ENCODE measurements at regions not wholly inside any gene's neighbourhood (a gene's known extent, or its start where the extent isn't known, plus 50 kb on each side); places are given as distances from the start of the nearest gene placed in this dataset.
A peak's percentile ranks its signal among the peaks of the same experiment; 100 is the strongest.

DNA sequence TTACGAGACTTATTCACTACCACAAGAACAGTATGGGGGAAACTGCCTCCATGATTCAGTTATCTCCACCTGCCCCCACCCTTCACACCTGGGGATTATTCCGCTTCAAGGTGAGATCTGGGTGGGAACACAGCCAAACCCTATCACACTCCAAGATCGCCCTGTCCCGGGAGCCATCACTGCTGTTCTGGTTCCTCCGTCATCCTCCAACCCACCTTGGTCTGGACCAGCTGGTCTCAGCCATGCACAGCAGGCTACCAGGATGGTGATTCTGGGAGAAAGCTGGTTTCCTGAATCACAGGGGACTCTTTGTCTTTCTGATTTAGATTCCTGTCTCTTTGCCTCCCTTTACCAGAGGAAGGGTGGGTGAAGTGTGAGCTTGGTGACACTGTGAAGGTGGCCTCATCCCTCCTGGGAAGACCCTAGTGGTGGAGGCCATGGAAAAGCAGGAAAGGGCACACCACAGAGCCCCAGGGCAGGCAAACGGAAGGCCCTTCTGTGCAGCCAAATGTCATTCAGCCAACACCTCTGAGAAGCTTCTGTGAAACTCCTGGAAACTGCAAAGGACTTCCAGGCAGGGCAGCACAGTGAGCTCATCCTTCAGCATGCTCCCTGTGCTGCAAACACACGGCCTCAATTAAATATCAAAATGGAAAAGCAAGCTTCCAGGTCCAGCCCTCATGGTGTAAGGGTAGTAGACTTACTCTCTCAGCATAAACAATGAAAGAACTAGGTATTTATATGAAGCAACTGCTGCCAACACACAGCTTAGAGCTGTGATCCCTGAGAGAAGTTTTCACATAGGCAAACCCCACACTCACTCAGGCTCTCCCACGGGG is 169.8 kb downstream of the ANKRD60 start:
- Histone ChIP-seq H3K4me1 (replicated peaks in 1 of 4; ENCODE audit: control insufficient read depth in 3 of 4, insufficient read depth in 4 of 4, low read length in 3 of 4) (peaks cover 0 to 7% (median 2%) of the 10 kb centered on the region in 4 experiments; a peak in 3 of 7 replicates), H2AFZ (ENCODE audit: low read length) (no peak overlapping the region), H3K27me3 (replicated peaks in 1 of 4; ENCODE audit: control insufficient read depth in 3 of 4, extremely low read depth in 1 of 4, insufficient read depth in 3 of 4, low read length in 3 of 4) (no peaks in the 10 kb centered on the region), H4K5ac (ENCODE audit: insufficient read length, low read depth, low read length) (no peak overlapping the region), H2AK5ac (ENCODE audit: low read depth, low read length) (0 out of 2 replicates have a peak overlapping the region, but pooled peaks have one; percentile 24), H4K8ac (ENCODE audit: extremely low read depth, insufficient read depth, low read length) (no peak overlapping the region), H3K23ac (ENCODE audit: insufficient read length) (no peak overlapping the region), H3K23me2 (ENCODE audit: low read depth, low read length) (no peaks in the 10 kb centered on the region), H3K9me3 (ENCODE audit: insufficient read depth in 2 of 2, low read depth in 1 of 2, low read length in 1 of 2) (peaks cover 0 to 4% of the 10 kb centered on the region in 2 experiments; a peak in 2 of 4 replicates), H2BK5ac (ENCODE audit: low read depth, low read length) (no peak overlapping the region; the same call in 1 of the 2 replicates), H3K9ac (replicated peaks in 1 of 4; ENCODE audit: extremely low read depth in 1 of 4, low read depth in 3 of 4, low read length in 3 of 4) (no peak overlapping the region), H3K56ac (replicated peaks; ENCODE audit: insufficient read length, low read depth, low read length) (no peak overlapping the region), H2BK20ac (ENCODE audit: low read length) (no peak overlapping the region), H3K18ac (ENCODE audit: extremely low read depth, low read length) (no peak overlapping the region), H4K20me1 (replicated peaks in 1 of 2; ENCODE audit: control insufficient read depth in 1 of 2, insufficient read depth in 2 of 2, low read length in 2 of 2) (no peaks in the 10 kb centered on the region), H3K79me1 (ENCODE audit: low read depth, low read length) (no peaks in the 10 kb centered on the region; the same call in 1 of the 2 replicates), H3K36me3 (ENCODE audit: control insufficient read depth in 2 of 4, insufficient read depth in 4 of 4, low read length in 3 of 4) (no peaks in the 10 kb centered on the region), H2BK120ac (replicated peaks; ENCODE audit: low read depth, low read length) (no peak overlapping the region), H2BK12ac (ENCODE audit: low read depth, low read length) (no peak overlapping the region), H3K14ac (ENCODE audit: insufficient read length) (no peak overlapping the region), H3K27ac (ENCODE audit: low read depth, low read length) (no peak overlapping the region), H3K79me2 (ENCODE audit: control insufficient read depth in 1 of 2, insufficient read depth in 2 of 2, low read length in 2 of 2) (no peaks in the 10 kb centered on the region), H3K4me2 (ENCODE audit: insufficient read depth in 1 of 2, low read depth in 2 of 2, low read length in 2 of 2) (no peak overlapping the region), H3K4me3 (ENCODE audit: extremely low read depth in 1 of 4, insufficient read depth in 2 of 4, low read depth in 3 of 4, low read length in 4 of 4) (no peak overlapping the region), H4K91ac (replicated peaks; ENCODE audit: insufficient read length, low read length) (no peak overlapping the region), H3K4ac (replicated peaks; ENCODE audit: insufficient read length, low read depth, low read length) (no peak overlapping the region), H2BK15ac (ENCODE audit: low read length) (0 out of 2 replicates have a peak overlapping the region, but pooled peaks have one; percentile 61)
- ChIA-PET CTCF (ENCODE audit: partially characterized antibody) (interaction anchor here (0.6 to 3.1 kb wide), 12 partner anchors 7 to 443 kb away, joined by 3 to 10 read pairs (median 4); no protein-coding TSS in a partner anchor), POLR2A (ENCODE audit: partially characterized antibody) (interaction anchor here (1.2 kb wide), 1 partner anchor 9 kb away, joined by 3 read pairs; no protein-coding TSS in a partner anchor)
- TF ChIP-seq CHD1 (IDR thresholded peaks at IDR 0.05; ENCODE audit: low read depth, low read length) (no peak), CTBP2 (IDR thresholded peaks at IDR 0.05; ENCODE audit: borderline replicate concordance, insufficient read depth, insufficient read length, low read length) (no peak), SRF (IDR thresholded peaks at IDR 0.05; ENCODE audit: low read depth, low read length) (no peak), CBX8 (IDR thresholded peaks at IDR 0.05; ENCODE audit: borderline replicate concordance, low read depth, low read length) (no peak), BRCA1 (IDR thresholded peaks at IDR 0.05; ENCODE audit: low read depth, low read length) (no peak), BCL11A (IDR thresholded peaks at IDR 0.05; ENCODE audit: low read depth in 2 of 2, low read length in 2 of 2) (no peak), YY1 (IDR thresholded peaks at IDR 0.05; ENCODE audit: low read depth, low read length) (no peak)
- TF ChIP-seq, protein P1, sequence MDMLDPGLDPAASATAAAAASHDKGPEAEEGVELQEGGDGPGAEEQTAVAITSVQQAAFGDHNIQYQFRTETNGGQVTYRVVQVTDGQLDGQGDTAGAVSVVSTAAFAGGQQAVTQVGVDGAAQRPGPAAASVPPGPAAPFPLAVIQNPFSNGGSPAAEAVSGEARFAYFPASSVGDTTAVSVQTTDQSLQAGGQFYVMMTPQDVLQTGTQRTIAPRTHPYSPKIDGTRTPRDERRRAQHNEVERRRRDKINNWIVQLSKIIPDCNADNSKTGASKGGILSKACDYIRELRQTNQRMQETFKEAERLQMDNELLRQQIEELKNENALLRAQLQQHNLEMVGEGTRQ (IDR thresholded peaks at IDR 0.05; ENCODE audit: low read length) = no peak
- TF ChIP-seq, protein P2, sequence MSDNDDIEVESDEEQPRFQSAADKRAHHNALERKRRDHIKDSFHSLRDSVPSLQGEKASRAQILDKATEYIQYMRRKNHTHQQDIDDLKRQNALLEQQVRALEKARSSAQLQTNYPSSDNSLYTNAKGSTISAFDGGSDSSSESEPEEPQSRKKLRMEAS (IDR thresholded peaks at IDR 0.05) = no peak
- 93% methylated on average over 8 of the region's 8 CpGs; no CpG with 5 or more reads in 1 of the 2 experiments for WGBS, 2 experiments (ENCODE audit: extremely low coverage in 1 of 2, insufficient coverage in 1 of 2, insufficient read length in 1 of 2, insufficient replicate concordance in 2 of 2, low coverage in 1 of 2, low lambda C conversion rate in 2 of 2, missing lambda C conversion rate in 1 of 2)
- DNase-seq (ENCODE audit: low read depth in 1 of 2, low spot score in 2 of 2) = peak in 1 of 2 experiments; percentile 33
- FAIRE-seq = no peak

All from H1 (cell line).